ENCODE measurements at regions not wholly inside any gene's neighbourhood (a gene's known extent, or its start where the extent isn't known, plus 50 kb on each side); places are given as distances from the start of the nearest gene placed in this dataset.
A peak's percentile ranks its signal among the peaks of the same experiment; 100 is the strongest.
"Not testable (repeated sequence)": the region's sequence is repeated elsewhere in the genome, so short reads cannot be mapped to it uniquely, and the experiment has no call there.

DNA sequence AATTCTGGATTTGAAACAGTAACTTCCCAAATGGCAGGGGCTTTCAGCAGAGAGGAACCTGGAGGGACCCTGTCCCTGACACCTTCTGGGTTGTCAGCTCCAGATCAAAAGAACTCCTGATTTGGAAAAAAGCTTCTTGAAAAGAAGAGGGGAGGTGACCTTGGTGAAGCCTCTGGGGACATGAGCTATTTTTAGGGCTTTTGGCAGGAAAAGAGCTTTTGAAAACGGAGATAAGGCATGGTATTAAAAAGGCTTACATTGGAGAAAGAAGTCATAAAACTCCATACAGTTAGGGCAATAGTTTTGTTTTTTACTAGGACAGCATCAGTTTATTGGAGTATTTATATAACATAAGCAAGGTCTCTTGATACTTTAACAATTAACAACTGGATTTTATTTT is 72.5 kb upstream of the NIPA1 start:
- DNase-seq (ENCODE audit: low spot score); H3K27ac Mint-ChIP-seq (ENCODE audit: unreplicated experiment); H3K4me1 Mint-ChIP-seq (ENCODE audit: low read depth); H3K36me3 Mint-ChIP-seq (ENCODE audit: low read depth); H3K4me3 Mint-ChIP-seq (ENCODE audit: unreplicated experiment); H3K27me3 Mint-ChIP-seq (ENCODE audit: low read depth); H3K9me3 Mint-ChIP-seq (ENCODE audit: low read depth): not testable (repeated sequence)

DNA sequence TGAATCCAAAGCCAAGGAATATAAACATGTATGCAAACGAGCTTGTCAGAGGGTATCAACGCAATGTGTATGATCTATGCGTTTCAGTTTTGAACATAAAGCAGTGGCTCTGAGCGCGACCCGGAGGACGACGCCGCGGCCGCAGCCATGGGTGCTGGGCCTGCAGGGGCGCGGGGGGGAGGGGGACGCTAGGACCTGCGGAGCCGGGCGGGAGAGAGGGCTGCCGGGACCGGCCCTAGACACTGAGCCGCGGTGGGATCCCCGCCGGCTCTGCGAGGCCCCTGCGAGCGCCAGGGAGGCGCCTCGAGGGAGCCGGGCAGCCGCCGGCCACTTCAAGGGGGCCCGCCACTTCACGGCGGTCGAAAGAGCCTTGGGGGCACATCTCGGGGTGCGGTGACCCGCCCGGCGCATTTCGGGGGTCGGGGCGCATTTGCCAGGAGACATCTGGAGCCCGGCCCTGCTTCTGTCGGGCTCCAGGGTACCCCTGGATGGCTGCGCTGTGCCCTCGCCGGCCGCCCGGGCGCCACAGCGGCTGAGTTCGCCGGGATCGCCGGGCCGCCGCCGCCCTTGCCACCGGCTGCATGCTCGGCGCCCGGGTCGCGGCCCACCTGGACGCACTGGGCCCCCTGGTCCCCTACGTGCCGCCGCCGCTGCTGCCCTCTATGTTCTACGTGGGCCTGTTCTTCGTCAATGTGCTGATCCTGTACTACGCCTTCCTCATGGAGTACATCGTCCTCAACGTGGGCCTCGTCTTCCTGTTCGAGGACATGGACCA is 71.9 kb upstream of the NIPA1 start:
- not testable (repeated sequence) for H3K4me1 Mint-ChIP-seq (ENCODE audit: low read depth); H3K4me3 Mint-ChIP-seq (ENCODE audit: unreplicated experiment); H3K36me3 Mint-ChIP-seq (ENCODE audit: low read depth); H3K27me3 Mint-ChIP-seq (ENCODE audit: low read depth); H3K27ac Mint-ChIP-seq (ENCODE audit: unreplicated experiment); DNase-seq (ENCODE audit: low spot score); H3K9me3 Mint-ChIP-seq (ENCODE audit: low read depth)

DNA sequence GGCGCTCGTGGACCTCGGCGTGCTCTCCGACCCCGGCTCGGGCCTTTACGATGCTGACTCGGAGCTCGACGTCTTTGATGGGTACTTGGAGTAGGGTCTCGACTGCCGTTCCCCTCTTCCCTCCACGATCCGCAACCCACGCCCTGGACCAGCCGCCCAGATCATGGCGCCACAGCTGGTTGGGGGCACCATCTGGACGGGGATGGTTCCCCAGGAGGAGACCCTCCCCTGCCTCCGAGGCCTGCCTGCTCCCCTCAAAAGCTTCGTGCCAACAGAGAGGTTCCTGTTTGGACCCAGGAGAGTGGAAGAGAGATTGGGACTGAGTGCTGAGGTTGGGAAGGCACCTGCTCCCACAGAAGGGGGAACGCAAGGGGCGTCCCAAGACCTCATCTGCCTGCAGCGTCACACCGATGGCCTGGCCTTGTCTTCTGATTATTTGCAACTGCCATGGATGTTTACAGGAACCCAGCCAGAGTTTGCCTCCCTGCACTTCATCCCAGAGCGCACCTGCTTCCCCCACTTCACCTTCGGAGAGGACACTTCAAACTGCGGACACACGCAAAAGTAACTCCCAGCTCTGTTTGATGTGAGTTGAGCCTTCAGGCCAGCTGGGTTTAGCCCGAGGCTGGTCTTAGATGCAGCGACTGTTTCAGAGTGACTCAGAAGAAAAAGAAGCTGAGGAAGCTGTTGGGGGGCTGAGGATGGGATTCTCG is 71.2 kb upstream of the NIPA1 start:
- DNase-seq (ENCODE audit: low spot score); H3K9me3 Mint-ChIP-seq (ENCODE audit: low read depth); H3K4me1 Mint-ChIP-seq (ENCODE audit: low read depth); H3K4me3 Mint-ChIP-seq (ENCODE audit: unreplicated experiment); H3K36me3 Mint-ChIP-seq (ENCODE audit: low read depth); H3K27ac Mint-ChIP-seq (ENCODE audit: unreplicated experiment): not testable (repeated sequence)
- H3K27me3 Mint-ChIP-seq (ENCODE audit: low read depth), result peaks cover 11% of the 10 kb centered on the region

GRCh38 chr15:22719980-22720379 is 66.5 kb upstream of the NIPA1 start:
- not testable (repeated sequence) for H3K36me3 Mint-ChIP-seq (ENCODE audit: low read depth); H3K9me3 Mint-ChIP-seq (ENCODE audit: low read depth); H3K27ac Mint-ChIP-seq (ENCODE audit: unreplicated experiment); DNase-seq (ENCODE audit: low spot score); H3K4me1 Mint-ChIP-seq (ENCODE audit: low read depth); H3K4me3 Mint-ChIP-seq (ENCODE audit: unreplicated experiment)
- peak; percentile 73 for TF ChIP-seq CTCF (IDR thresholded peaks at IDR 0.05)
- H3K27me3 Mint-ChIP-seq (ENCODE audit: low read depth), result peaks cover 19% of the 10 kb centered on the region

DNA sequence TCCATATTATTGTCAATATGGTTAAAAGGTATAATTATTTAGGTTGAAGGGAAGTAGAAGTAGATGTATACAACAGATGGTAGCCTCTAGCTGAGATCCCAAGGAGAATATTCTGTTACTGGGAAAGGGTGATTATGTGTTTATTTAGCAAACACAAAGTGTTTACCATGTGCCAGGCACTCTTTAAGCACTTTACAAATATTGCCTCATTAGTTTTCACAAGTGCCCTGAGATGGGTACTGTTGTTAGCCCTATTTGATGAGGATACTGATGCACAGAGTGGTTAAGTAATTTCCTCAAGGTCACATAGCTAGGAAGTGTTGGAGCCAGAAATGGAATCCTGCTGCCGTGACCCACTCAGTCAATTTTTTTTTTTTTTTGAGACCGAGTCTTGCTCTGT is 60.3 kb upstream of the NIPA1 start:
- H3K4me1 Mint-ChIP-seq (ENCODE audit: low read depth); H3K27ac Mint-ChIP-seq (ENCODE audit: unreplicated experiment); H3K4me3 Mint-ChIP-seq (ENCODE audit: unreplicated experiment); H3K9me3 Mint-ChIP-seq (ENCODE audit: low read depth); H3K36me3 Mint-ChIP-seq (ENCODE audit: low read depth); DNase-seq (ENCODE audit: low spot score): not testable (repeated sequence)
- peaks cover 20% of the 10 kb centered on the region for H3K27me3 Mint-ChIP-seq (ENCODE audit: low read depth)

DNA sequence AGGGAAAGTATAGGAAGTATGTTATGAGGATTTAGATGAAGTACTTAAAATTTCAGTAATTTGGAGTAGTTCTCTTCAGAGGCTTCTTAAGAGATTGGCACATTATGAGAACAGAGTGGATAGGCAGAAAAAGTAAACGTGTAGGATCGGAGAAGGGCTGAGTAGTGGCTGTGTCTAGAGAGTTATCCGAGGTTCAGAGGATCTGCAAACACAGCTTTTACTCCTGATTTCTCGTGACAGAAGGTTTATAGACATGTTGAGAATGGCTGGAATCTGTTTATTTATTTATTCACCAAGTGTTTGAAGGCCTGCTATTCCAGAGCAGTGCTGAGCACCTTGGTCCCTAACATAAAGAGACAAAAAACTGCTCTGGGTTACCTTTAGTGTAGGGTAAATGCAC is 51.4 kb upstream of the NIPA1 start:
- not testable (repeated sequence) for H3K4me1 Mint-ChIP-seq (ENCODE audit: low read depth); H3K36me3 Mint-ChIP-seq (ENCODE audit: low read depth); H3K4me3 Mint-ChIP-seq (ENCODE audit: unreplicated experiment); H3K27me3 Mint-ChIP-seq (ENCODE audit: low read depth); H3K27ac Mint-ChIP-seq (ENCODE audit: unreplicated experiment); H3K9me3 Mint-ChIP-seq (ENCODE audit: low read depth); DNase-seq (ENCODE audit: low spot score)

- H3K36me3 Mint-ChIP-seq (ENCODE audit: low read depth), result no peaks in the 10 kb centered on the region
- peaks cover 3% of the 10 kb centered on the region for H3K4me1 Mint-ChIP-seq (ENCODE audit: low read depth)
- no peak overlapping the region for H3K27ac Mint-ChIP-seq (ENCODE audit: unreplicated experiment)
- H3K9me3 Mint-ChIP-seq (ENCODE audit: low read depth), result no peaks in the 10 kb centered on the region
- peaks cover 5% of the 10 kb centered on the region for H3K27me3 Mint-ChIP-seq (ENCODE audit: low read depth)
- no peak overlapping the region for H3K4me3 Mint-ChIP-seq (ENCODE audit: unreplicated experiment)
- DNase-seq (ENCODE audit: low spot score), result no peak
- no peak for TF ChIP-seq CTCF (IDR thresholded peaks at IDR 0.05)
These were observed 50.7 kb upstream of the NIPA1 start for GRCh38 chr15:22735781-22736180.

GRCh38 chr15:22736200-22736599 is 50.2 kb upstream of the NIPA1 start:
- not testable (repeated sequence) for H3K27ac Mint-ChIP-seq (ENCODE audit: unreplicated experiment); H3K4me3 Mint-ChIP-seq (ENCODE audit: unreplicated experiment); H3K36me3 Mint-ChIP-seq (ENCODE audit: low read depth); DNase-seq (ENCODE audit: low spot score); H3K4me1 Mint-ChIP-seq (ENCODE audit: low read depth); H3K9me3 Mint-ChIP-seq (ENCODE audit: low read depth); H3K27me3 Mint-ChIP-seq (ENCODE audit: low read depth)

All from chondrocyte (in vitro differentiated cells).